ENCODE measurements at regions not wholly inside any gene's neighbourhood (a gene's known extent, or its start where the extent isn't known, plus 50 kb on each side); places are given as distances from the start of the nearest gene placed in this dataset.

DNA sequence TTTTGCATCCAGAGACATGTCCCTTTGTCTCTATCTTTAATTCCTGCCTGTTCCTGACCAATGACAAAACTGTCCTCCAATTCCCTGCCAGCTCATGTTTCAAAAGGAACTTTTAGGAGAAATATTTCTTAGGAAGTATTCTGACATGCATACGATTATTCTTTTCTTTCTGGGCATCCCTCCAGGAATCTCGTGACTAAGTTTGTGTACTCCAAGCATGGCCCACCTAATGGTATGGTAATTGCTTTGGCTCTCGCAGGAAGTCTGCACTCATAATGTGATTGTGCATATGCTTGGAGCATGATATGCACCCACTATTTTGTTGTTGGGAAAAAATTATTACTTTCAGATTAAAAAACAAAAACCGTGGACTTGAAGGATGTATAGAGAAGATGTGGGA is 256.4 kb downstream of the PRDM2 start:
- TF ChIP-seq, protein P1, sequence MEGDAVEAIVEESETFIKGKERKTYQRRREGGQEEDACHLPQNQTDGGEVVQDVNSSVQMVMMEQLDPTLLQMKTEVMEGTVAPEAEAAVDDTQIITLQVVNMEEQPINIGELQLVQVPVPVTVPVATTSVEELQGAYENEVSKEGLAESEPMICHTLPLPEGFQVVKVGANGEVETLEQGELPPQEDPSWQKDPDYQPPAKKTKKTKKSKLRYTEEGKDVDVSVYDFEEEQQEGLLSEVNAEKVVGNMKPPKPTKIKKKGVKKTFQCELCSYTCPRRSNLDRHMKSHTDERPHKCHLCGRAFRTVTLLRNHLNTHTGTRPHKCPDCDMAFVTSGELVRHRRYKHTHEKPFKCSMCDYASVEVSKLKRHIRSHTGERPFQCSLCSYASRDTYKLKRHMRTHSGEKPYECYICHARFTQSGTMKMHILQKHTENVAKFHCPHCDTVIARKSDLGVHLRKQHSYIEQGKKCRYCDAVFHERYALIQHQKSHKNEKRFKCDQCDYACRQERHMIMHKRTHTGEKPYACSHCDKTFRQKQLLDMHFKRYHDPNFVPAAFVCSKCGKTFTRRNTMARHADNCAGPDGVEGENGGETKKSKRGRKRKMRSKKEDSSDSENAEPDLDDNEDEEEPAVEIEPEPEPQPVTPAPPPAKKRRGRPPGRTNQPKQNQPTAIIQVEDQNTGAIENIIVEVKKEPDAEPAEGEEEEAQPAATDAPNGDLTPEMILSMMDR (IDR thresholded peaks at IDR 0.05), result no peak
- TF ChIP-seq POLR2A (IDR thresholded peaks at IDR 0.05), result no peak
